Ovary (tissue), 7 donors: ENCODE measurements at regions not wholly inside any gene's neighbourhood (a gene's known extent, or its start where the extent isn't known, plus 50 kb on each side); places are given as distances from the start of the nearest gene placed in this dataset.

Source experiments
- DNase-seq, 5 donors: peaks; one replicate each; pipeline ENCODE4 v3.0.0-alpha.2; 2019 to 2020
- H3K27ac ChIP-seq, 2 donors: fragments of 200-600 bp; one replicate each; pipeline versions ENCODE4 v1.5.1 to v1.8.0; 2019 to 2022
- H3K27me3 ChIP-seq: fragments of 200-600 bp; one replicate; pipeline ENCODE4 v1.8.0; 2022
- H3K36me3 ChIP-seq: fragments of 200-600 bp; sonication (generic); one replicate; pipeline ENCODE4 v1.5.1; 2019
- H3K4me1 ChIP-seq: one replicate; pipeline ENCODE4 v1.8.1; 2013; ENCODE audit warnings: mild to moderate bottlenecking, moderate library complexity; ENCODE audit not compliant: insufficient read depth
- H3K4me3 ChIP-seq: fragments of 200-600 bp; sonication (generic); one replicate; pipeline ENCODE4 v1.5.1; 2017
- H3K9me3 ChIP-seq, 2 donors: fragments of 200-600 bp in 1 of 2; sonication (generic) in 1 of 2; one replicate each; pipeline versions ENCODE4 v1.5.1 to v1.8.1; 2013 to 2019; ENCODE audit warnings: mild to moderate bottlenecking in 1 of 2, moderate library complexity in 1 of 2
- EP300 ChIP-seq: sonication (generic); formaldehyde crosslinking; IDR thresholded peaks from one replicate; pipeline ENCODE4 v1.6.1; 2017; ENCODE audit warnings: antibody characterized with exemption
- POLR2A ChIP-seq: fragments of 450-650 bp; IDR thresholded peaks from one replicate; pipeline ENCODE4 v1.6.1; 2017; ENCODE audit warnings: antibody characterized with exemption, mild to moderate bottlenecking, moderate library complexity
- WGBS, 3 donors: extraction: QIAGEN DNeasy Blood & Tissue Kit in 1 of 3; methylation state at CpG; one replicate each; pipeline versions ENCODE4 v1.1.5 to v1.1.7; 2013 to 2017; 5-methylcytosine and 5-hydroxymethylcytosine counted together
- intact Hi-C, 4 donors: fragments of 100-400 bp; cut with DNase I; formaldehyde crosslinking; loops; one replicate each; pipeline versions ENCODE4 v1.11.0 to v1.15.1; 2022 to 2023
- TF ChIP-seq, protein P1 (sequence below), 3 donors: fragments of 450-650 bp in 2 of 3; fragments of 200-600 bp in 1 of 3; IDR thresholded peaks; one replicate each; pipeline versions ENCODE4 v1.5.1 to v1.8.0; 2016 to 2022; ENCODE audit warnings: antibody characterized with exemption in 3 of 3, mild to moderate bottlenecking in 1 of 3
- donor health status: DM: no; HTN: no; CAD: no; lungs with moderate emphysema.
- donor health status: DM: no; HTN: no; CAD: no.
- donor health status: Bipolar disorder and iron deficiency.
- donor health status: DM: no; HTN: no; CAD: no.
- donor health status: DM: yes; HTN: yes; CAD: no.

DNA sequence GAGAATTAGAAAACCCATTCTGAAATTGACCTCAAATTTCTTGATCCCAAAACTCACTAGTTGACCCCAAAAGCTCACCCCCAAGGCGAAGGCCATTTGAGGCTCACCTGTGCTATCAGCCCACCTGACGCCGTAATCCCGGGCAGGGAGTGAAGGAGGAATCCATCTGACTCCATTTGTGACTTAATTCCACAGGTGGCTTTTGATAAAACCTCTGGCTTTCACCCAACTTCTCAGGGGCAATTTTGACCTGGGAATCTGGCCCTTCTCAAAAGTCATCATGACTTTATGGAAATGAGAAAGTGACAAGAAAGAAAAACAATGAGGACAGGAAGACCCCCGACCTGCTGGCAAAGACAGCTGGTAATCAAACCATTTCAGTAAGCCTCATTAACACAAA lies 86.9 kb upstream of the SALL3 start:
- TF ChIP-seq, protein P1, sequence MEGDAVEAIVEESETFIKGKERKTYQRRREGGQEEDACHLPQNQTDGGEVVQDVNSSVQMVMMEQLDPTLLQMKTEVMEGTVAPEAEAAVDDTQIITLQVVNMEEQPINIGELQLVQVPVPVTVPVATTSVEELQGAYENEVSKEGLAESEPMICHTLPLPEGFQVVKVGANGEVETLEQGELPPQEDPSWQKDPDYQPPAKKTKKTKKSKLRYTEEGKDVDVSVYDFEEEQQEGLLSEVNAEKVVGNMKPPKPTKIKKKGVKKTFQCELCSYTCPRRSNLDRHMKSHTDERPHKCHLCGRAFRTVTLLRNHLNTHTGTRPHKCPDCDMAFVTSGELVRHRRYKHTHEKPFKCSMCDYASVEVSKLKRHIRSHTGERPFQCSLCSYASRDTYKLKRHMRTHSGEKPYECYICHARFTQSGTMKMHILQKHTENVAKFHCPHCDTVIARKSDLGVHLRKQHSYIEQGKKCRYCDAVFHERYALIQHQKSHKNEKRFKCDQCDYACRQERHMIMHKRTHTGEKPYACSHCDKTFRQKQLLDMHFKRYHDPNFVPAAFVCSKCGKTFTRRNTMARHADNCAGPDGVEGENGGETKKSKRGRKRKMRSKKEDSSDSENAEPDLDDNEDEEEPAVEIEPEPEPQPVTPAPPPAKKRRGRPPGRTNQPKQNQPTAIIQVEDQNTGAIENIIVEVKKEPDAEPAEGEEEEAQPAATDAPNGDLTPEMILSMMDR (IDR thresholded peaks at IDR 0.05), result no peak
- TF ChIP-seq POLR2A (no peak), EP300 (no peak)
- Histone ChIP-seq H3K9me3 (no peaks in the 10 kb centered on the region), H3K36me3 (no peaks in the 10 kb centered on the region), H3K27me3 (no peaks in the 10 kb centered on the region), H3K4me3 (no peak overlapping the region), H3K27ac (no peak overlapping the region), H3K4me1 (no peaks in the 10 kb centered on the region)
- no peak for DNase-seq
- intact Hi-C loops, result no loop called here
- WGBS, 3 donors, result 71 to 86% (median 79%) methylated on average over 5 of the region's 5 CpGs

DNA sequence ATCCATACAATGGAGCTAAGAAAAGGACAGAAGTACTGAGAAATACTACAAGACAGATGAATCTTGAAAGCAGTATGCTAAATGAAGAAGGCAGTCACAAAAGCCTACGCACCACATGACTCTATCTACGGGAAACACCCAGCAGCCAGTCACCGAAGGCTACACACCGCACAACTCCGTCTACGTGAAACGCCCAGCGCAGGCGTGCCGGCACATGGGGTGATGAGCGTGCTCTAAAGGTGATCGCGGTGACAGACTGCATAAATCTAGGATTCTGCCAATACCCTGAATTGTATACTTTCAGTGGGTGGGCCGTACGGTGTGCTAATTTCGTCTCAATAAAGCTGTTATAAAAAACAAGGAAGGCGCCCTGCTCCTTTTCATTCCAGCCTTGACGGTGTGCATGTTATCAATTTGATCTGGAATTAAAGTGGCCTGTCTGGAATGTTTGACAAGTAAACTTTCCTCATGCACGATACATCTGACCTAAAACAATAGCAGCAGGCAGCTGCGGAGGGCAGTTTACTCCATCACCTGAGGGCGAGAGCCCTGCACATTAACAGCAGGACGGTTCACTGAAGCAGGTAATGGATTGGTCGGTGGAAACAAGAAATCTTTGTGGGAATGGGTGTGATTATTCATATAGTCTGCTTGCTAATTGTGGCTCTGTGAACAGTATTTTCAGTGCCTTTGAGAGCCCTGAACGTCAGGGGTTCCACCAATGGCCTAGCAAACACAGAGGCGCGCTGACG lies 86.2 kb upstream of the SALL3 start:
- Histone ChIP-seq H3K9me3 (no peaks in the 10 kb centered on the region), H3K4me3 (no peak overlapping the region), H3K27ac (no peak overlapping the region), H3K36me3 (no peaks in the 10 kb centered on the region), H3K4me1 (no peaks in the 10 kb centered on the region), H3K27me3 (no peaks in the 10 kb centered on the region)
- intact Hi-C loops, result no loop called here
- TF ChIP-seq POLR2A, result no peak
- no peak for TF ChIP-seq EP300
- TF ChIP-seq, protein P1 (IDR thresholded peaks at IDR 0.05), result no peak
- DNase-seq, result no peak
- WGBS, 3 donors, result 89 to 90% (median 90%) methylated on average over 27 of the region's 27 CpGs

DNA sequence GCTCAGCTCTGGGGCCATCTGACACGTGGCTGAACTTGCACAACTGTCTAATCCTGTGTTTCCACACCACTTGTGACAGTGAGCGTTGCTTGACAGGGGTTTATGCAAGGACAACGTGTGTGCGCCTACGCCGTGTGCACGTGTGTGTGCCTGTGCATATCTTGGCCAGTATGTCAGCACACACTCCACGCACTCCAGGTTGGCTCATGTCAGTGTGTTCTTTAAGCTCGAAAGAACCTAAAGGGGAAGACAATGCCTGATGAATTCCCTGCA lies 85.6 kb upstream of the SALL3 start:
- TF ChIP-seq, protein P1 (IDR thresholded peaks at IDR 0.05), result no peak
- TF ChIP-seq POLR2A, result no peak
- no peak for TF ChIP-seq EP300

DNA sequence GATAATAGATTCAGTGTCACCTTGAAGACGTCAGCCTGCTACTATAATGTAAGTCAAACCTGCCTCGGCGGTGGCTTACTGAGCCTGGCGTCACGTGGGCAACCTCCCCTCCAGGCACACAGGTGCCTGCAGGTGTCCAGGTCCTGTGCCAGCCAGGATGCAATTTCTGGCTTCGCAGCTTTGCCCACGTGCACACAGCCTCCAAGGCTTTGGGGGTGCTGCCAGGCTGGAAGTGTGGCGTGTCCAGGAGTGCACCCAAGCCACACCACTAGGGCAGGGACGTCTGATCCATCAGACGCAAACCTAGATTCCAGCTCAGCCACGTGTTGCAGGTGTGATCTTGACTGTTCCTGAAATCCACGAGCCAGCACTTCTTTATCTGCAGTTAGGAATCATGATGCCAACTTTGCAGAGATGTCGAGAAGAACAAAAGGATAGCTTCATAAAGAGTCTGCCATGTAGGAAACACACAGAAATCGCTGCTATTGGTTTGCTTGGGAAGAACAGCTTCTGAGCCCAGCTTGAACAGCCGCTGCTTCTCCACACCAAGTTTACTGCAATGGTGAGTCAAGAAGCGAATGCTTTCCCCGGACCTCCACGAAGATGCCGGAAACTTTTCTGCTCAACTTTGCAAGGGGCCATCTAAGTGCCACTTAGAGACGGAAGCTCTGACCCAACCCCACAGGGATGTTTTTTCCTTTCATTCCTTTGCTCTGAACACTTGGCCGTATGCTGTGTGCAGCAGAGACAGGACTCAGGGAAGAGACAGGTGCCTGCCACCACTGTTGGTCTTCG lies 84.2 kb upstream of the SALL3 start:
- no peak for DNase-seq
- TF ChIP-seq EP300, result no peak
- TF ChIP-seq, protein P1 (IDR thresholded peaks at IDR 0.05), result no peak
- no peak for TF ChIP-seq POLR2A
- Histone ChIP-seq H3K9me3 (no peaks in the 10 kb centered on the region), H3K4me3 (no peak overlapping the region), H3K27me3 (no peaks in the 10 kb centered on the region), H3K4me1 (no peaks in the 10 kb centered on the region), H3K27ac (no peak overlapping the region), H3K36me3 (no peaks in the 10 kb centered on the region)
- intact Hi-C loops, result no loop called here
- WGBS, 3 donors, result 77 to 84% (median 78%) methylated on average over 22 of the region's 22 CpGs

More for the DNA sequence above, 85.6 kb upstream of the SALL3 start:
- Histone ChIP-seq H3K4me1 (no peaks in the 10 kb centered on the region), H3K27ac (no peak overlapping the region), H3K4me3 (no peak overlapping the region), H3K36me3 (no peaks in the 10 kb centered on the region), H3K27me3 (no peaks in the 10 kb centered on the region), H3K9me3 (no peaks in the 10 kb centered on the region)
- no peak for DNase-seq
- intact Hi-C loops, result no loop called here
- WGBS, 3 donors, result 81 to 87% (median 85%) methylated on average over 9 of the region's 9 CpGs
